GDM1 (cell line): ENCODE measurements at regions not wholly inside any gene's neighbourhood (a gene's known extent, or its start where the extent isn't known, plus 50 kb on each side); places are given as distances from the start of the nearest gene placed in this dataset.
"Not testable (repeated sequence)": the region's sequence is repeated elsewhere in the genome, so short reads cannot be mapped to it uniquely, and the experiment has no call there.

Experiments
- DNase-seq: peaks from one replicate; lab custom pipeline; 2025; lab: John Stamatoyannopoulos, UW

DNA sequence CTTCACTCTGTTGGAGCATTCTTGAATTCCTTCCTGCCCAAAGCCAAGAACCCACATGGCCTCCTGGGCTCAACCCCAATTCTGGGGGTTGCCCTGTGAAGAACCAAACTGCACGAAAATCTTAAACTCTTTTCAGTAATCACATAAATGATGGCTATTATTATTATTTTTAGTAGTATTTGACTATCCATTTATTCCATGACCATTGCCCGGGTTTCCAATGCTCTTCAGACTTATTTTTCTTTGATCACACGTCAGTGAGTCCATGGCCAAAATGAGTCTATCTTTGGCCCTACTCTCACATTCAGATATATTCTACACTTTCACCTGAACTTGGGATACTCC lies 185.9 kb downstream of the AVL9 start:
- no peak for DNase-seq

DNA sequence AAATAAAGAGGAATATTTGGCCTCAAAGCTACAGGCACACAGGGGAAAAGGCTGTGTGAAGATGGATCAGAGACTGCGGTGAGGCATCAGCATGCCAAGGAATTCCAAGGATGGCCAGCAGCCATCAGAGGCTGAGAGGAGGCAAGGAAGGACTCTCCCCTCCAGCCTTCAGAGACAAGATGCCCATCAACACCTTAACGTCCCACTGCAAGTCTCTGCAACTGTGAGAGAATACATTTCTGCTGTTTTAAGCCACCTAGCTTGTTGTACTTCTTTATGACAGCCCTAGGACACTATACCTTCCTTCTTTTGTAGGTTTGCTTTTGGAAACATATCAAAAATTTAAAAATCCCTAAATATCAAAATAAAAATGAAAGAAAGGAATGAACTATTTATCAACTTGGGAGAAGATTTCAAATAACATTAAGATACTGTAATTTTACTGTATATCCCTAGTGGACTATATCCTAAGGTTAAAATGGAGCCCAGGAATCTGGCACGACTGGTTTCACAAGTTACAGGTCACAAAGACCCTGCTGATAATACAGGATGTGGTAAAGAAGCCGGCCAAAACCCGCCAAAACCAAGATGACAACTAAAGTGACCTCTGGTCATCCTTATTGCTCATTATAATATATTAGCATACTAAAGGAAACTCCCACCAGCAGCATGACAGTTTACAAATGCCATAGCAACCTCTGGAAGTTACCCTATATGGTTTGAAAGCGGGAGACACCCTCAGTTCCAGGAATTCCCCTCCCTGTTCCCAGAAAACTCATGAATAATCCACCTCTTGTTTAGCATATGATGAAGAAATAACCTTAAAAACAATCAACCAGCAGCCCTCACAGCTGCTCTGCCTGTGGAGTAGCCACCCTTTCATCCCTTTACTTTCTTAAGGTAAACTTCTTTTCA lies 185.2 kb downstream of the AVL9 start:
- DNase-seq, result no peak

DNA sequence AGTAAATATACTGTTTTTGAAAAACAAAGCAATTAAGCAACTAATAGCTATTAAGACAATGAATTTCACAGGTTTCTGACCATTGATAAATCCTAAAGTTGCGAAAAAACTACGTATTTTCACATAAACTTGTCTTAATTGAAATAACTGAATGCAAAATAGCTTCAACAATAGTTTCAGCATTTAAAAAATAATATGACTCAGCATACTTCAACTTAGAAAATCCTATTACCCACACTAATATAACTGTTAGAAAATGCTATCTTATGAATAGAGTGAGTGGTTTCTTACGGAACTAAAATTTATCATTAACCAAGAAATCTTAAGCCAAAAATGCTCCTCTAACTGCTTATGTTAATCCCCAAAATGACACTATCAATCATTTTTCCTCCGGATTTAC lies 183.9 kb downstream of the AVL9 start:
- DNase-seq, result no peak

DNA sequence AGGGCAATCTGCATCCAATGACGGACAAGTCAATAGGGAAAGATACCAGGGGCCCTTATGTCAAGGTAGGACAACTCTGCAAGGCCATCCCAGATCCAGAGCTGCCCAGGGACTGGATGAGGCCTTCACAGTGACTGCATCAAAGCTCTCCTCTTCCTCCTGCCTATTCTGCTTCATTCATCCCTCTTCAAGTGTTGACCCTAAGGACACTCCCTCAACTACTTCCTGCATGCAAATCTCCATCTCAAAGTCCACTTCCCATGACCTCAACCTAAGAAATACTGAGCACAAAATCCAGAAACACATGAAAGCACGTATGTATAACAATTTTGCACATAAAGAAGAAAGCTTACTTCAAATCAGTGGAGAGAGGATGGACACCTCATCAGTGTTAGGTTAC lies 182.3 kb downstream of the AVL9 start:
- DNase-seq, result no peak

DNA sequence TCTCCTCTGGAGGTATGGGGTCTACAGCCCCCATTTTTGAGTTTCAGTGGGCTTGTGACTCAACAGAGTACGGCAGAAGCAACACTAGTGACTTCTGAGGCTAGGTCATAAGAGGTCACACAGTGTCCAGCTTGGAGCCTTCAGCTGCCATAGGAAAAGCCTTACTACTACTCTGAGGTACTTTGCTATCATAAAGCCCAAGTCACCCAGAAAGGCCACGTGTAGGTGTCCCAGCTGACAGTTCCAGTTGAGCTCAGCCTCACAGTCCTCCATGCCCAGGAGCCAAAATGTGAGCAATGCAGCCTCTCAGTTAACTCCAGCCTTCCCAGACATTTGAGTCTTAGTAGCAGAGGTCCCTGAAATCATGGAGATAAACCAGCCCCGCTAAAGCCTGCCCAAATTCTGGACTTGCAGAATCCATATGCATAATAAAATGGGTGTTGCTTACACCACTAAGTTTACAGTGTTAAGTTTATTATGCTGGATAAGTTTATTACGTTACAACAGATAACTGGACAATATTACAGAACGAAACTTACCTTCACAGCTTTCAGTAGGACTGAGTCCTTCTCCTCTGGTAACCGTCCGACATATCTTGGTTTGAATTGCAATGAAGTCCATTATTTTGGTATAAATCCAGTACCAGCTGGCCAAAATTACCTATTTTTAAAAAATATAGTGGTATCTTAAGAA lies 181.1 kb downstream of the AVL9 start:
- DNase-seq, result no peak

DNA sequence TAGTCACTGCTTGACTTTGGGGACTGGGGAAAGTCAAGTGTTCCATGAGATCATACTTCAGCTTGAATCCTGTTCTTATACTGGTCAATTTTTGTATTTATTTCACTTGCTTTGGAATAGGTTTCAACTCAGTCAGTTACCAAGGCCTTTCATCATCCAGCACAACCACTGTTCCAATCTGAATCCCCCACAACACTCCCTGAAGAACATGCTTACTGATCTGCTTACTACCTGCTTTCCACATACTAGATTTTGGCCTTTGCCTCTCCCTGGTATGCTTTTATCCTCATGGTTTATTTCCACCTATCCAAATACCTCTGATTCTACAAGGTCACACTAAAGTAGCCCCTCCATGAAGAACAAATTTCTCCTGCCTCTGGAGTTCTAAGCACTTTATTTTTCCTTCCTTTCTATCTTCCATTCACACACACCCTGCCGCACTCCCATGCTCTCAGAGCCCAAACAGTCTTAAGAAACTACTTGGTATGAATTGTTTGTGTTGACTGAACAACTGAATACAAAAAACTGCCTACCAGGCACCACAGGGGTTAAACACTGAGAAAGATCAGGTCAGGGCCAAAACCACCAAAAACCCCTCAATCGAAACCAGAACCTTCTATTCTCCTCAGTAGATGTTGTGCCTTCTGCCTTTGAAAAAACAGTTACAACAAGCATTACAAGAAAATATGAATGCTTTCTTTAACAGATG lies 178.1 kb downstream of the AVL9 start:
- DNase-seq, result no peak

DNA sequence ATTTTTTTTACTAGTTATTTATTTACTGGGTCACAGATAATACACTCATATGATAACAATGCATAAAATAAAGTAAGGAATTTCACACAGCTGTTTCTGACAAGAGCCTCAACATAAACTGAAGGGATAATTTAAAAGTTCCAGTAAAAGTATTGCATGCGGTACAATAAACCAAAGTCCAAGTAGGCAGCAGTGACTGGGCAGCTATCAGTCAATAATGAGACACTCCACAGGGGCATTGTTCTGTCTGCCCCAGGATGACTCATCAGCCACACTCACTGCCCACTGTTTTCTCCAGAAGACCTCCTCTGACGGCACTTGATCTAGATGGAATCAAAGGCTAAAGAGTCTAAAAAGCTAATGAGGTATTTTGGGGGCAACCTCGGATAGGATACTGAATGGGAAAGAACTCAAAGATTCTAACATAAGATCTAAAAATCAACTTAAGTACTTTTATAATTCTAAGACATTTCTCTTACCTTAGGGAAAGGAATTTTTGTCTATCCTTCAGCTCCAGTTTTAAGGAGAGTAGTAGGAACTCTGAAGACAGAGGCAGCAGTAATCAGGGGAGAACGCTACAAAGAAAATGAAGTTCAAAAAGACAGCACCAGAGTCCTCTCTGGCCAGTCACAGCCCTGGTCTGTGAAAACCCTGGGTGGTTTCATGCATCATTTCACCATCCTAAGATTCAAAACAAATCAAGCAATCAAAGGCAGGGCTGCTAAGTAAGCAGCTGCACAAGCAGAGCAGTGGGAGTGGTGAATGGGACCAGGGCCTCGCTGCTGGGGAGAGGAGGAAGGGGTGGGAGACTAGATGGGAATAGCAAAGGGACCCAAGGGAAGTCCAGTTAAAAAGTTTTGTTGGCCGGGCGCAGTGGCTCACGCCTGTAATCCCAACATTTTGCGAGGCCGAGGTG lies 175.1 kb downstream of the AVL9 start:
- no peak for DNase-seq

DNA sequence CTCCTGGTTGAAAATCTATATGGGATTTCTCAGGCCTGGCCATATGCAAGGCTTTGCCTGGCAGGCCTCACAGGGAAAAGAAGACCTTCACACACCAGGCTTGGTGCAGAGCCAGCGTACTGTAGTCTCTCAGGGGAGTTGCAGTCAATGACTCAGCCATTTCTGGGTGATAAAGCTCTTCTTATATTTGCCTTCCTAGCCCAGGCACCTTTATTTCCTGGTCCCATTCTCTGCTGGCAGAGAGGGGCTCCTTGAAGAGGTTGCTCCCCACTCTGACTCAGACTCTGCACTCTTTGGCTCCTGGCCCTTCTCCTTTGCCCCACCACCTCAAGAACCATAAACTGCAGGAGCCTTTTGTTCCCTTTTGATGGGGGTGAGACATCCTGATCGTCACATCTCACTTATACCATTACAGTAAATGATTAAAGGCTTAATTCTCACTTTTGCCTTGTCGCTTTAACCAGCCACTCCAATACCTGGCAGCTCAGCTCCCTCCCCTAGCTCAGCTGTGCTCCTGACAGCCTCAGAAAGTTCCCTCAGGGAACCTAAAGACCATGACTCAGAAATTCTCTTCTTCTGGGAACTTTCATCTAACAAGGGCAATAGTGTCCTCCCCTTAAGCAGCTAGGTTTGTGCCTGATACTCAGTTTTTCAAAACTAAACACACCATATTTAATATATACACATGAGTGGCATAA lies 174.0 kb downstream of the AVL9 start:
- not testable (repeated sequence) for DNase-seq

DNA sequence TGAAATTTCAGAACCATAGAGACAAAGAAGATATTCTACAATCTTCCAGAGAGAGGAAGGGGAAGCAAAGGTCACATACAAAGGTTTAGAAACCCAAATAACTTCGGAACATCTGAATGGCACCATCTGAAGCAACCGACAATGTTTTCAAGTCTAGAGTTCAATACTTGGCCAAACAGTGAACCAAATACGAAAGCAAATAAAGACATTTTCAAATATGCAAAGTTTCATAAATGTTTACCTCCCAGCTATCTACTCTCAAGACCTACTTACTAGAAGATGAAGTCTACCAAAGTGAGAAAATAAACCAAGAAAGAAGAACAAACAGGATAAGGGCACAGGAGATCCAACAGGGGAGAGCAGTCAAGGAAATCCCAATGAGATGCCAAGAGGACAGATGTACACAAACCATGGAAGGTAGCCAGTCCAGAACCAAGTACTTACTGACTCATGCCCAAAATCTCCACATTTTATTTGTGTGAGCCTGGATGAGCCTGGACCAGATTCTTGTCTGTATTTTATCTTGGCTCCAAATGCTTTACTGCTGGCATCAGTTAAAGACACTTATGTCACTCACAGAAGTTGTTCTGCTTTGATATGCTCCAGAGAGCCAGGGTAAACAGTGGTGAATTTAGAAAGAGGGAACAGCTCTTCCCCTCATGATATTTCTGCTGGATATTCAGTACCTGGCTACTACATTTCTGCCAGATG lies 173.3 kb downstream of the AVL9 start:
- DNase-seq, result not testable (repeated sequence)

DNA sequence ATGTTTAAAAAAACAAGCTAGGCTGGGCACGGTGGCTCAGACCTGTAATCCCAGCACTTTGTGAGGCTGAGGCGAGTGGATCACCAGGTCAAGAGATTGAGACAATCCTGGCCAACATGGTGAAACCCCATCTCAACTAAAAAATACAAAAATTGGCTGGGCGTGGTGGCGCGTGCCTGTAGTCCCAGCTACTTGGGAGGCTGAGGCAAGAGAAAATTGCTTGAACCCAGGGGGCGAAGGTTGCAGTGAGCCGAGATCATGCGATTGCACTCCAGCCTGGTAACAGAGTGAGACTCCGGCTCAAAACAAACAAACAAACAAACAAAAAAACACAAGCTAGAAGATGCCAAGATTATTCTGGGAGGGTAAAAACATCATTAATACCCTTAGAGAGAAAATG lies 172.3 kb downstream of the AVL9 start:
- DNase-seq, result not testable (repeated sequence)

DNA sequence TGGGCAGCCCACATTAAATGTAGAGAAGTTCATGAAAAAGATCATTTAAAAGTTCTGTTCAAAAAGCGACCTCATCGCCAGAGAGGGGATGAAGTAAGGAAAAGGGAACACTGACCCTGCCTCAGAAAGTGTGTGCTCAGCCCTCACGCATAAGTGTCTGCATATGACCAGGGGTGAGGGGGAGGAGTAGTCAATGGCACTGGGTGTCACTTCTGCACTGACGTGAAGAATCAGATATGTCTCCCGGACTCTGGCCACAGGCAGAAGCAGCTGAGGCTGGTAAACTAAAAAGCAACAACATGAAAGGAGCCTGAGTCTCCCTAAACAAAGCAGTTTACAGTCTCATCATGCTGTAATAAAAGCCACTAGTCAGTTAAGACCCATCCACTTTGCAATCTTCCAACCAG lies 168.5 kb downstream of the AVL9 start:
- DNase-seq, result not testable (repeated sequence)

DNA sequence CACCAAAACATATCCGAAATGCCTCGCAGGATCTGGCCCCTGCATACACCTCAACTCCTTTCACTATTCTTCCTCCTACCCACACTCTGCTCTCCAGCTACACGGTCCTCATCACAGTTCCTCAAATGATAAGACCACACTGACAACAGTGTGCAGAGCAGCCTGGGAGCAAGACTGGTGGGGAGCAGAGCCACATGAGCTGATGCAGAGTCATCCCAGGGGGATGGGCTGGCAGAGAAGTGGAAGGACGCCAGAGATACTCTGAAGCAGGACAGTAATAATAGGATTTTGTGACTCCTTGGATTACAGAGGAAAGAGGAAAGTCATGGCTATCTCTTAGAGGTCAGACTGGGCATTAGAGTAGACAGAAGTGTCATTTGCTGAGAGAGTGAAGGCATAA lies 167.2 kb downstream of the AVL9 start:
- peak; percentile 38 for DNase-seq

DNA sequence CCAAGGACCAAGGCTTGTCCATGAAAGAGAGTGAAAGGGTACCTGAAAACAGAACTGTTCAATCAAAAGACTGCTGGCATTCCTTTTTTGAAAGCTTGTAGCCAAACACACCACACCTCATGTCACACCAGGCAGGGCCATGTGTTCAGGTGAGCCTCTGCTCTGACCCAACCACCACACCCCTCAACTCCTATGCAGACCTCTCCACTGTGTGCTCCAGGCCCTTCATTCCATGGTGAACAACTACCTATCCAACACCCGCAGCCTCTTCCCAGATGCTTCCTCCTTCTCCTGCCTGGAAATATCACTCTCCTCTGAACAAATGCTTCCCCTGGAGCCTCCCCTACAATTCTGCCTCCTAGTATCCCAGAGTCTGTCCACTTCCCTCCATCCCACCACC lies 166.6 kb downstream of the AVL9 start:
- DNase-seq, result no peak

DNA sequence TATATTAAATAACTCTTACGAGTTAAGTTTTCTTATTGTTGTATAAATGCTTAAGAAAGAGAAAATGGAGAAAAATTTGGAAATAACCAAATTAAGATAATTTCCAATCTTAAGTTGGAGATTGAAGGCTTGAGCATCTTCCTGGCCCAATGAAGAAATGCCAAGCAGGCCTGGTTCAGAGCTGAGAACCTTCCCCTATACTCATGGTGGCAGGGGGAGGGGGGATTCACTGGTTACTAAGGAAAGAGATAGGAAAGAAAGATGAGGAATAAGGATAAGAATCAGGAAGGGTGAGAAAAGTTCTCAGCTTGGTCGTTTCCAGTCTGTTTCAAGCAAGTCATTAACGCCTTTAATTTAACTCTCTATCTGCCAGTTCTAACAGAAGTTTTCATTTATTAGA lies 166.2 kb downstream of the AVL9 start:
- no peak for DNase-seq

DNA sequence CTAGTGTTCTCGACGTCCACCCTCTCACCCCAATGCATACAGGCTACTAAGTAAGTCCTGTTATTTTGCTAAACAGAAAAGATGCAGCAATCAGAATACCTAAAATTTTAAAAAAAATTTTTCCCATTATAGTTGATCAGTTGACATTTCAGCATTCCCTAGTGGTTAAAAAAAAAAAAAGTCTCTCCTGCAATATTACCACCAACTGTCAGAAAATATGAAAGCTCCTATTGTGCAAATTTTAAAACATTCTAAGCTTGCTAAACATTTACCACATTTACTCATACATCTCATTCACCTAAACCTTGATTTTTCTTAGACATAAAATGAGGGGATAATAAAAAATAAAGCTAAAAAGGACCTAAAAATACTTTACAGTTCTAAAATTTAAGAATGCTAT lies 165.6 kb downstream of the AVL9 start:
- no peak for DNase-seq

DNA sequence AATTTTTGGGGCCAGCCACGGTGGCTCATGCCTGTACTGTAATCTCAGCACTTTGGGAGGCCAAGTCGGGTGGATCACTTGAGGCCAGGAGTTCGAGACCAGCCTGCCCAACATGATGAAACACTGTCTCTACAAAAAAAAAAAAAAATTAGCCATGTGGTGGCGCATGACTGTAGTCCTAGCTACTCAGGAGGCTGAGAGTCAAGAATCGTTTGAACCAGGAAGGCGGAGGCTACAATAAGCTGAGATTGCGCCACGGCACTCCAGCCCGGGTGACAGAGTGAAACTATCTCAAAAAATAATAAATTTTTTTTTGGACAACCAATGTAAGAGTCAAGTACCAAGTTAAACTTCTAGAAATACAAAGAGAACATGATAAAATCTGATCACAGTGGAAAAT lies 164.6 kb downstream of the AVL9 start:
- DNase-seq, result no peak

DNA sequence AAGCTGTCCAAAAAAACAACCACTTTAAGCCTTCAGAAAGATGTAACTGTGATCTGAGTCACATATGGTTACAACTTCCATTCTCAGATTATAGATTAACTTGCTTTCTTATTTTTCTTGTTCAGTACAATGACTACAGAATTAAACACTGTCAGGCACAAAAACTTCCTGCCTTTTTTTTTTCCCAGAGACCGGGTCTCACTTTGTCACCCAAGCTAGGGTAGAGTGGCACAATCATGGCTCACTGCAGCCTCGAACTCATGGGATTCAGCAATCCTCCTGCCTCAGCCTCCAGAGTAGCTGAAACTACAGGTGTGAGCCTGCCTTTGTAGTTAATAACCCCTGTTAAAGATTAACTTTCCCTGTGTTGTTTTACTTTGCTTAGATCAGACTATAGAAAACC lies 163.2 kb downstream of the AVL9 start:
- DNase-seq, result no peak

DNA sequence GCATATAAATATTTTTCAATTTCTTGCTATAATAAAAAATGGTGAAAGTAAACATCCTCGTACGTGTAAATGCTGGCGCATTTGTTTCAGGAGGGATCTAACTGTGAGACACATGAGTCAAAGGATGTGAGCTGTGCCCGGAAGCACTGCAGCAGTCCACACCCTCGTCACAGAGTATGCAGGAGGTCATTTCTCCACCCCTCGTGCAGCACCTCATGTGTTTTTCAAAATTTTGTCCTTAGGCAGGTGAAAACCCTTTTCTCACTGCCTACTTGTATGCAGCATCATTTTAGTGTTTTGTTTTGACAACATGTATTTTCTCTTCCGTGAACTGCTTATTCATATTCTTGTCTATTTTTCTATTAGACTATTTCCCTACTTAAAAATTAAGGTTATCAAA lies 162.7 kb downstream of the AVL9 start:
- DNase-seq, result no peak

DNA sequence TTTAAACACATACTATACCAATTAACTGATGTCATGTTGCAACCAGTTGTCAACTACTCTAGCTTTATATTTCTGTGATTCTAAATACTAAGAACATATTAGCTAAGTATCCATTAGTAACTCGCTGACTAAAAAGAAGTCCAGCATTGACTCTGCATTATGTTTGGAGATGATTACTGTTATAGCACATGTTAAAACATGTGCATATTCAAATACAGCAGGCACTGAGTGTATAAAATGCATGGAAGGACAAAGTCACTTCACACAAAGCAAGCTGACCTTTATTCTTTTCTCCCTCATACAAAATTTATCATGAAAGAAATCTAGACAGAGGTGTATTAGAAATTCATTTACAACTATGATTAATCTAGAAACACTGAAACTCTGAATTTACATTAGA lies 159.3 kb downstream of the AVL9 start:
- not testable (repeated sequence) for DNase-seq

DNA sequence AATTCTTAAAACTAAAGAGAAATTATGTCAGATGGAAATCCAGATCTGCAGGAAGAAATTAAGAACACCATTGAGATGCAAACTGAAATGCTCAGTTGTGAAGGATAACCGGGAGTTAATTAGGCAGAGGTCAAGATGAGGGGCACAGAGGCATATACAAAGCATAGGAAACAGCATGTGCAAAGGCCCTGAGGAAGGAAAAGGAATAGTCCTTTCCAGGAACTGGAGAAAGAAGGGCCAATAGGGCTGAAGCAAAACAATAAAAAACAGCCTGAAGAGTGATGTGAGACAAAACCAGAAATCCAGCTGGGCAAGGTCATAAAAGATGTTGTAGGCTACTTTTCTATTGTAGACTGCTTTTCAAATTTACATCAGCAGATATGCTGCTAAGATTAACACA lies 155.1 kb downstream of the AVL9 start:
- not testable (repeated sequence) for DNase-seq
